RCC 7860 (cell line): ENCODE measurements at regions not wholly inside any gene's neighbourhood (a gene's known extent, or its start where the extent isn't known, plus 50 kb on each side); places are given as distances from the start of the nearest gene placed in this dataset.

Source experiments
- DNase-seq: peaks from one replicate; pipeline ENCODE4 v3.0.0-alpha.2; 2015; ENCODE audit warnings: low spot score
- FAIRE-seq: peaks from 2 replicates; lab custom pipeline; 2012; peaks lifted over from hg19 to GRCh38; lab: Jason Lieb, UNC

DNA sequence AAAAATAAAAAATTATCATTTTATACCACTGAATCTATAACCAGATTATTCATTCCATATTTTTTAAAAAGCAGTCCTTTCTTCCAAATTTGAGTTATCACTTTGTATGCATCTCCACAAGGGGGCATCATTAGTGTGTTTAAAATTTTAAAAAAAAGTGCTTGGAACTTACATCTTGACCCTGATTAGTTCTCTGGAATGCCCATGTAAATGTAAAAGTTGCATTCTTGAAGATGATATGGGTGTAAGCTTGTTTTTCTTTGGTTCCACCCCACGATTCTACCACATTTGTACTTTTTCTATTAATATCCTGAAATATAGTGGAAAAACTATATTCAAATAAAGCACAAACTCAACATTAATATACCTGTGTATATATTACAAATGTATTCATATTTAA, 144.9 kb downstream of the ELAPOR2 start:
- FAIRE-seq (peak; percentile 71), DNase-seq (no peak)
